ENCODE measurements at regions not wholly inside any gene's neighbourhood (a gene's known extent, or its start where the extent isn't known, plus 50 kb on each side); places are given as distances from the start of the nearest gene placed in this dataset.
A peak's percentile ranks its signal among the peaks of the same experiment; 100 is the strongest.

- Histone ChIP-seq H3K4me3 (no peak overlapping the region), H3K27me3 (no peaks in the 10 kb centered on the region), H3K4me1 (replicated peaks in 1 of 2) (peaks cover 5 to 13% of the 10 kb centered on the region in 2 donors), H3K36me3 (replicated peaks in 1 of 2) (no peaks in the 10 kb centered on the region), H3K27ac (no peak overlapping the region), H3K9me3 (replicated peaks in 1 of 3) (no peaks in the 10 kb centered on the region)
- DNase-seq: no peak
- intact Hi-C loops (cut with DNase I): no loop called here
- 88 to 93% (median 90%) methylated on average over 1 of the region's 1 CpG for WGBS, 4 donors
- TF ChIP-seq CTCF (IDR thresholded peaks at IDR 0.05) (no peak), POLR2A (IDR thresholded peaks at IDR 0.05) (no peak)
These were observed 114.0 kb upstream of the TSPAN2 start for GRCh38 chr1:115203287-115203686.

GRCh38 chr1:115201598-115201997 is 112.3 kb upstream of the TSPAN2 start:
- Histone ChIP-seq H3K27ac (no peak overlapping the region), H3K4me3 (no peak overlapping the region), H3K9me3 (replicated peaks in 1 of 3) (no peaks in the 10 kb centered on the region), H3K27me3 (no peaks in the 10 kb centered on the region), H3K4me1 (replicated peaks in 1 of 2) (peaks cover 5 to 13% of the 10 kb centered on the region in 2 donors), H3K36me3 (replicated peaks in 1 of 2) (no peaks in the 10 kb centered on the region)
- WGBS, 4 donors: 85 to 95% (median 92%) methylated on average over 1 of the region's 1 CpG
- intact Hi-C loops (cut with DNase I): no loop called here
- no peak for DNase-seq
- no peak for TF ChIP-seq POLR2A (IDR thresholded peaks at IDR 0.05)
- no peak for TF ChIP-seq CTCF (IDR thresholded peaks at IDR 0.05)

DNA sequence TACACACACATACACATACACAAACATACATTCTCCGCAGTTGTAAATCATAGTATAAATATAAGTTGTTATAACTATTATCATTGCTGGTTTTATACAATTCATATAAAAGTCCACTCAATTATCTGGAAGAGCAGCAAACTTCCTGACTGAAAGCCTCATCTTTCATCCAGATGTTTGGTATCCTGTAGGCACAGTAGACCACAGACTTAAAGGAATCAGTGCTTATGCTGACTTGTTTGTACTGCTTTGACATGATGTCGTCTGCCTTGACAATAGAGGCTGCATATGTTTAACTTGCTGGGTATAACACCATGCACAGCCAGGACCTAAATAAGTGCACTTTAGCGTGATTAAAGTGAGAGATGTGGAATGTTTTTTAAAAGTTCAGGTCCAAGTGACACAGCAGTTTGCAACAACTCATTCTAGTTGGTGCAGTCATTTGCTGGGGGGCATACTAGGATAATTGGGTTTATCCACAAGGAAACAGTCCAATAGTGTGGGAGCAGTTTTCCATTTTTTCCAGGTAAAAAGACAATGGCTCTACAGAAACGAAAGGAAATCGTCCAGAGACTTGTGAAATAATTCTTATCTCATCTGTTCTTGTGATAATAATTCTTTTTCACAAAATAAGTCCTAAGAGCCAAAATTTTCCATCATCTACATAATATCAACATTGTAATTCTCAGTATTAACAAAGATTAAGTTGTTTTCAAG is 110.3 kb upstream of the TSPAN2 start:
- H3K27ac ChIP-seq: no peak overlapping the region
- intact Hi-C loops (cut with DNase I): no loop called here
- no peaks in the 10 kb centered on the region for H3K27me3 ChIP-seq
- TF ChIP-seq CTCF (IDR thresholded peaks at IDR 0.05): no peak
- no peak for TF ChIP-seq POLR2A (IDR thresholded peaks at IDR 0.05)
- no peak for DNase-seq
- 52 to 59% (median 55%) methylated on average over 5 of the region's 5 CpGs for WGBS, 4 donors
- H3K4me3 ChIP-seq: no peak overlapping the region
- no peaks in the 10 kb centered on the region for H3K36me3 ChIP-seq (replicated peaks in 1 of 2)
- peaks cover 5 to 13% of the 10 kb centered on the region in 2 donors for H3K4me1 ChIP-seq (replicated peaks in 1 of 2)
- no peaks in the 10 kb centered on the region for H3K9me3 ChIP-seq (replicated peaks in 1 of 3)

GRCh38 chr1:115198938-115199337 is 109.6 kb upstream of the TSPAN2 start:
- no peaks in the 10 kb centered on the region for H3K27me3 ChIP-seq
- intact Hi-C loops (cut with DNase I): no loop called here
- H3K36me3 ChIP-seq (replicated peaks in 1 of 2): no peaks in the 10 kb centered on the region
- TF ChIP-seq CTCF (IDR thresholded peaks at IDR 0.05) (no peak), POLR2A (IDR thresholded peaks at IDR 0.05) (no peak)
- 24 to 40% (median 29%) methylated on average over 4 of the region's 4 CpGs for WGBS, 4 donors
- H3K9me3 ChIP-seq (replicated peaks in 1 of 3): no peaks in the 10 kb centered on the region
- H3K4me3 ChIP-seq: no peak overlapping the region
- H3K4me1 ChIP-seq (replicated peaks in 1 of 2): peaks cover 5 to 13% of the 10 kb centered on the region in 2 donors
- H3K27ac ChIP-seq: no peak overlapping the region
- DNase-seq: peak; percentile 48 to 84 (median 69)

All from adrenal gland (tissue), 9 donors.